Vagina (tissue), 2 donors: ENCODE measurements at regions not wholly inside any gene's neighbourhood (a gene's known extent, or its start where the extent isn't known, plus 50 kb on each side); places are given as distances from the start of the nearest gene placed in this dataset.

Experiments
- POLR2A ChIP-seq, 2 donors: fragments of 450-650 bp; IDR thresholded peaks; one replicate each; pipeline ENCODE4 v1.6.1; 2017; ENCODE audit warnings: antibody characterized with exemption in 2 of 2, mild to moderate bottlenecking in 2 of 2, moderate library complexity in 2 of 2
- POLR2AphosphoS5 ChIP-seq, 2 donors: sonication (generic); formaldehyde crosslinking; IDR thresholded peaks; one replicate each; pipeline ENCODE4 v1.9.0; 2017; ENCODE audit warnings: antibody characterized with exemption in 2 of 2, mild to moderate bottlenecking in 2 of 2, low read depth in 1 of 2; ENCODE audit not compliant: insufficient read depth in 1 of 2
- TF ChIP-seq, protein P1 (sequence below), 3 experiments: fragments of 450-650 bp in 2 of 3; fragments of 200-600 bp in 1 of 3; sonication (generic) in 1 of 3; IDR thresholded peaks; one replicate each; pipeline ENCODE4 v1.5.1; 2017 to 2019; ENCODE audit warnings: antibody characterized with exemption in 3 of 3, mild to moderate bottlenecking in 2 of 3, moderate library complexity in 2 of 3

DNA sequence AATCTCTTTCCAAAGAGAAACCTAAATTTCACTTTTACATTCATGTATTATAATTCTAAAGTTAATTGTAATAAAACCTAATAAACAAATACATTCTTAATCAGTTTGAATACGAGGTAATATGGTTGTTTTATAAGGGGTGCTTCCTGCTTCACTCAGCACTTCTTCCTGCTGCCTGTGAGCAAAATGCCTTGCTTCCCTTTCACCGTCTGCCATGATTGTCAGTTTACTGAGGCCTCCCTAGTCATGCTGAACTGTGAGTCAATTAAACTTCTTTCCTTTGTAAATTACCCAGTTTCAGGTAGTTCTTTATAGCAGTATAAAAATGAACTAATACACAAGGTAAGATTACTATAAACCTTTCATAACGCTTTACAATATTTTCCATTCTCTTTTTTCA, 491.1 kb upstream of the LRRC7 start:
- TF ChIP-seq, protein P1, sequence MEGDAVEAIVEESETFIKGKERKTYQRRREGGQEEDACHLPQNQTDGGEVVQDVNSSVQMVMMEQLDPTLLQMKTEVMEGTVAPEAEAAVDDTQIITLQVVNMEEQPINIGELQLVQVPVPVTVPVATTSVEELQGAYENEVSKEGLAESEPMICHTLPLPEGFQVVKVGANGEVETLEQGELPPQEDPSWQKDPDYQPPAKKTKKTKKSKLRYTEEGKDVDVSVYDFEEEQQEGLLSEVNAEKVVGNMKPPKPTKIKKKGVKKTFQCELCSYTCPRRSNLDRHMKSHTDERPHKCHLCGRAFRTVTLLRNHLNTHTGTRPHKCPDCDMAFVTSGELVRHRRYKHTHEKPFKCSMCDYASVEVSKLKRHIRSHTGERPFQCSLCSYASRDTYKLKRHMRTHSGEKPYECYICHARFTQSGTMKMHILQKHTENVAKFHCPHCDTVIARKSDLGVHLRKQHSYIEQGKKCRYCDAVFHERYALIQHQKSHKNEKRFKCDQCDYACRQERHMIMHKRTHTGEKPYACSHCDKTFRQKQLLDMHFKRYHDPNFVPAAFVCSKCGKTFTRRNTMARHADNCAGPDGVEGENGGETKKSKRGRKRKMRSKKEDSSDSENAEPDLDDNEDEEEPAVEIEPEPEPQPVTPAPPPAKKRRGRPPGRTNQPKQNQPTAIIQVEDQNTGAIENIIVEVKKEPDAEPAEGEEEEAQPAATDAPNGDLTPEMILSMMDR (IDR thresholded peaks at IDR 0.05) = no peak
- no peak for TF ChIP-seq POLR2AphosphoS5 (IDR thresholded peaks at IDR 0.05; ENCODE audit: insufficient read depth in 1 of 2, low read depth in 1 of 2)
- TF ChIP-seq POLR2A (IDR thresholded peaks at IDR 0.05) = no peak
